Motor neuron (in vitro differentiated cells): ENCODE measurements at regions not wholly inside any gene's neighbourhood (a gene's known extent, or its start where the extent isn't known, plus 50 kb on each side); places are given as distances from the start of the nearest gene placed in this dataset.

Experiments used
- ATAC-seq, 8 experiments: fragments of 200-7000 bp; cut with Tn5 transposase; replicated peaks in 6 of 8; 2 replicates each; pipeline ENCODE4 v1.8.0; 2021; ENCODE audit warnings: mild to moderate bottlenecking in 8 of 8, moderate library complexity in 8 of 8
- H3K27ac ChIP-seq, 2 donors: fragments of 250-450 bp; sonication (Bioruptor Pico); 2 replicates each; pipeline ENCODE4 v1.9.0; 2021; ENCODE audit warnings: antibody characterized with exemption in 2 of 2, mild to moderate bottlenecking in 2 of 2, moderate library complexity in 1 of 2
- H3K4me1 ChIP-seq, 2 donors: fragments of 250-450 bp; sonication (Bioruptor Pico); replicated peaks in 1 of 2; 2 replicates each; pipeline ENCODE4 v1.6.1; 2021; ENCODE audit warnings: antibody characterized with exemption in 2 of 2, mild to moderate bottlenecking in 2 of 2, moderate library complexity in 1 of 2
- H3K4me3 ChIP-seq, 5 donors: fragments of 250-450 bp; sonication (Bioruptor Pico); 2 replicates each; pipeline ENCODE4 v1.9.0; 2021; ENCODE audit warnings: antibody characterized with exemption in 5 of 5, mild to moderate bottlenecking in 5 of 5, moderate library complexity in 4 of 5
- WGBS, 10 experiments: fragments of 450-650 bp; shearing (Covaris generic); methylation state at CpG; one replicate each; pipeline ENCODE4 v1.0.0; 2022; 5-methylcytosine and 5-hydroxymethylcytosine counted together
- in situ Hi-C, 9 experiments: fragments of 400-800 bp; cut with MboI; loops; one replicate each; pipeline ENCODE4 v1.15.0; 2021; ENCODE audit warnings: low sequenced_read_pairs in 9 of 9, low pct_unique_long_range_greater_than_20kb in 2 of 9; ENCODE audit not compliant: unreplicated experiment in 9 of 9

- H3K27ac ChIP-seq, result no peak overlapping the region
- H3K4me1 ChIP-seq, result no peaks in the 10 kb centered on the region
- WGBS, 10 experiments, result 31 to 100% (median 80%) methylated on average over 1 to 2 of the region's 2 CpGs; no CpG with 5 or more reads in 7 of the 10 experiments
- ATAC-seq, result peak in 3 of 8 experiments; percentile 16 to 88 (median 71)
- no peak overlapping the region for H3K4me3 ChIP-seq
- in situ Hi-C loops, result no loop called here
Measured at GRCh38 chrX:87236830-87237440, 280.7 kb upstream of the KLHL4 start.

- Histone ChIP-seq H3K4me3 (no peak overlapping the region), H3K4me1 (no peaks in the 10 kb centered on the region), H3K27ac (no peak overlapping the region)
- 25 to 100% (median 77%) methylated on average over 1 to 5 of the region's 5 CpGs; no CpG with 5 or more reads in 7 of the 10 experiments for WGBS, 10 experiments
- in situ Hi-C loops, result no loop called here
- ATAC-seq, result peak in 2 of 8 experiments; percentile 23 to 84
Measured at GRCh38 chrX:87265518-87265917, 252.1 kb upstream of the KLHL4 start.

- Histone ChIP-seq H3K27ac (no peak overlapping the region), H3K4me1 (no peaks in the 10 kb centered on the region), H3K4me3 (no peak overlapping the region)
- ATAC-seq, result no peak
- in situ Hi-C loops, result no loop called here
Measured at GRCh38 chrX:87272491-87272890, 245.1 kb upstream of the KLHL4 start.

GRCh38 chrX:87299563-87300160 lies 217.9 kb upstream of the KLHL4 start:
- no peak overlapping the region for H3K4me3 ChIP-seq
- ATAC-seq, result no peak
- in situ Hi-C loops, result no loop called here
- no peak overlapping the region for H3K27ac ChIP-seq
- 0 to 8% (median 0%) methylated on average over 1 to 4 of the region's 4 CpGs for WGBS, 10 experiments
- H3K4me1 ChIP-seq, result no peaks in the 10 kb centered on the region

GRCh38 chrX:87310780-87311179 lies 206.8 kb upstream of the KLHL4 start:
- Histone ChIP-seq H3K4me3 (no peak overlapping the region), H3K4me1 (no peaks in the 10 kb centered on the region), H3K27ac (no peak overlapping the region)
- WGBS, 10 experiments, result 0 to 100% (median 60%) methylated on average over 1 of the region's 1 CpG; no CpG with 5 or more reads in 6 of the 10 experiments
- in situ Hi-C loops, result no loop called here
- ATAC-seq, result no peak

- H3K4me3 ChIP-seq, result no peak overlapping the region
- in situ Hi-C loops, result no loop called here
- 83% methylated on average over 2 of the region's 2 CpGs; no CpG with 5 or more reads in 9 of the 10 experiments for WGBS, 10 experiments
Measured at GRCh38 chrX:87327267-87327666, 190.3 kb upstream of the KLHL4 start.

GRCh38 chrX:87337267-87337666 lies 180.3 kb upstream of the KLHL4 start:
- in situ Hi-C loops, result no loop called here
- ATAC-seq, result no peak
- 0 to 100% (median 0%) methylated on average over 1 of the region's 1 CpG; no CpG with 5 or more reads in 5 of the 10 experiments for WGBS, 10 experiments
- Histone ChIP-seq H3K4me3 (no peak overlapping the region), H3K27ac (no peak overlapping the region), H3K4me1 (no peaks in the 10 kb centered on the region)

More at GRCh38 chrX:87327267-87327666, 190.3 kb upstream of the KLHL4 start:
- no peak for ATAC-seq
- Histone ChIP-seq H3K4me1 (no peaks in the 10 kb centered on the region), H3K27ac (no peak overlapping the region)

- H3K27ac ChIP-seq, result no peak overlapping the region
- in situ Hi-C loops, result no loop called here
- no peaks in the 10 kb centered on the region for H3K4me1 ChIP-seq
- no peak overlapping the region for H3K4me3 ChIP-seq
- no peak for ATAC-seq
Measured at GRCh38 chrX:87338510-87338909, 179.1 kb upstream of the KLHL4 start.

- Histone ChIP-seq H3K27ac (no peak overlapping the region), H3K4me1 (no peaks in the 10 kb centered on the region), H3K4me3 (no peak overlapping the region)
- ATAC-seq, result no peak
- 93% methylated on average over 2 of the region's 2 CpGs; no CpG with 5 or more reads in 9 of the 10 experiments for WGBS, 10 experiments
- in situ Hi-C loops, result no loop called here
Measured at GRCh38 chrX:87370865-87371264, 146.7 kb upstream of the KLHL4 start.

GRCh38 chrX:87374324-87374723 lies 143.3 kb upstream of the KLHL4 start:
- no peak for ATAC-seq
- in situ Hi-C loops, result no loop called here
- no peaks in the 10 kb centered on the region for H3K4me1 ChIP-seq
- H3K27ac ChIP-seq, result no peak overlapping the region
- no peak overlapping the region for H3K4me3 ChIP-seq

GRCh38 chrX:87376896-87377295 lies 140.7 kb upstream of the KLHL4 start:
- ATAC-seq, result no peak
- Histone ChIP-seq H3K27ac (no peak overlapping the region), H3K4me1 (no peaks in the 10 kb centered on the region), H3K4me3 (no peak overlapping the region)
- 0 to 92% (median 67%) methylated on average over 1 to 4 of the region's 4 CpGs; no CpG with 5 or more reads in 4 of the 10 experiments for WGBS, 10 experiments
- in situ Hi-C loops, result no loop called here

GRCh38 chrX:87388381-87388780 lies 129.2 kb upstream of the KLHL4 start:
- 0 to 100% (median 75%) methylated on average over 1 of the region's 1 CpG; no CpG with 5 or more reads in 7 of the 10 experiments for WGBS, 10 experiments
- in situ Hi-C loops, result no loop called here

GRCh38 chrX:87391742-87392141 lies 125.9 kb upstream of the KLHL4 start:
- ATAC-seq, result no peak
- Histone ChIP-seq H3K27ac (no peak overlapping the region), H3K4me1 (no peaks in the 10 kb centered on the region), H3K4me3 (no peak overlapping the region)
- WGBS, 10 experiments, result 0 to 60% methylated on average over 1 of the region's 1 CpG; no CpG with 5 or more reads in 8 of the 10 experiments
- in situ Hi-C loops, result no loop called here

More at GRCh38 chrX:87388381-87388780, 129.2 kb upstream of the KLHL4 start:
- H3K27ac ChIP-seq, result no peak overlapping the region
- H3K4me3 ChIP-seq, result no peak overlapping the region
- no peak for ATAC-seq
- H3K4me1 ChIP-seq, result no peaks in the 10 kb centered on the region

GRCh38 chrX:87392369-87392768 lies 125.2 kb upstream of the KLHL4 start:
- Histone ChIP-seq H3K4me3 (no peak overlapping the region), H3K27ac (no peak overlapping the region), H3K4me1 (no peaks in the 10 kb centered on the region)
- in situ Hi-C loops, result no loop called here
- 0 to 64% (median 20%) methylated on average over 1 to 2 of the region's 2 CpGs; no CpG with 5 or more reads in 7 of the 10 experiments for WGBS, 10 experiments
- ATAC-seq, result no peak
